Posterior cingulate gyrus (tissue), 11 donors: ENCODE measurements at regions not wholly inside any gene's neighbourhood (a gene's known extent, or its start where the extent isn't known, plus 50 kb on each side); places are given as distances from the start of the nearest gene placed in this dataset.

Source experiments
- DNase-seq, 10 donors: peaks; one replicate each; pipeline versions ENCODE4 v3.0.0 to v3.0.0-alpha.2; 2020 to 2021; ENCODE audit warnings: mixed read lengths in 3 of 10
- intact Hi-C: fragments of 100-400 bp; cut with DNase I; formaldehyde crosslinking; loops from one replicate; pipeline ENCODE4 v1.15.1; 2023

GRCh38 chr6:91645811-91646210 is 1058.9 kb upstream of the MAP3K7 start:
- intact Hi-C loops = no loop called here
- DNase-seq = no peak

DNA sequence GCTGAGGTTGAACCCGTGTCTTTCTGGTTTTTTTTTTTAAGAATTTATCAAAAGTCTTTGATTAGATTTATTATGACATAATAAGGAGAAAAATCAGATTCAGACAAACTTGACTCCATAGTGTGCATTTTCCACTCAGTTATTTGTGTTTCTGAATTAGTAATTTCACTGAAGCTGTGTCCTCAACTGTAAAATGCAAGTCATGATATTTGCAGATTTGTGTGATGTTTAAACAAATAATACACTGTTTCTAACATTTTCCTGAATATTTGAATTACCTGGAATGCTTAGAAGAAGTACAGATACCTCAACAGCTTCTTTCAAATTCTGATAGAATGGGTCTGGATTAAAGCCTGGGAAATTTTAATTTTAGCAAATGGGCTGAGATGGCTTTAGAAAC is 1050.3 kb upstream of the MAP3K7 start:
- DNase-seq = no peak
- intact Hi-C loops = no loop called here

DNA sequence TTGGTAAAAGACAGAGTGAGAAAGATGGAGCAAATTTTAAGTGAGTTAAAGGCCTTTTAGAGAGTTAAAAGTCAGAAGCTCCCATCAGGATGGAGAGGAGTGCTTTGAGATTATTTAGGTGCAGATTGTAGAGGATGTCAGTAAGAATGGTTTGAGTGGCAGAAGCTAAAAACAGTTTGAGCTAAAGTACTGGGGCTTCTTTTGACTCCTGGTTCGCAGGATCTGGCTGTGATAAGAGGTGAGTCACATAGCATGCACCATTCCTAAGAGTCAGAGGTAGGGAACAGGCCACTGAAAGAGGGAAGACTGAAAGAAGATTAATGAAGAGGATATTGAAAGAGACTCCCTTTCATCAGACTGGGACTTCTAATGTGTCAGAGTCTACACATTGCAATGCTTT is 1047.9 kb upstream of the MAP3K7 start:
- DNase-seq = no peak
- intact Hi-C loops = no loop called here

GRCh38 chr6:91633374-91634111 is 1046.7 kb upstream of the MAP3K7 start:
- no peak for DNase-seq
- intact Hi-C loops = no loop called here

GRCh38 chr6:91632308-91632707 is 1045.4 kb upstream of the MAP3K7 start:
- intact Hi-C loops = no loop called here
- DNase-seq = no peak

DNA sequence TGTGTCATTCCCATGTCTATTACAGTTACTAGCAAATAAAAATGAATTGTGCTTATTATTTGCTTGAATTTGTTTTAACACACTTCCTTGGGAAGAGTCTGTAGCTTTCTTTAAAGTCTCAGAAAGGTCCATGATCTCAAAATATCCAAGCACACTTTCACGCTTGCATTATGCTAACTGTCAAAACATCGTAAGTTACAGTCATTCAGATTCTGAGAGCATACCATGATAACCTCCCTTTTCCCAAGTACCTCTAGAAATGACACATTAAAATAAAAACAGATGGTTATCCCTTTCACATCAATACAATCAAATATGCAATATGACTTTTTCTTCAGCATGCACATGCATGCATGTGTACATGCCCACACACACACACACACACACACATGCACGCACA is 1044.4 kb upstream of the MAP3K7 start:
- DNase-seq = no peak
- intact Hi-C loops = no loop called here

DNA sequence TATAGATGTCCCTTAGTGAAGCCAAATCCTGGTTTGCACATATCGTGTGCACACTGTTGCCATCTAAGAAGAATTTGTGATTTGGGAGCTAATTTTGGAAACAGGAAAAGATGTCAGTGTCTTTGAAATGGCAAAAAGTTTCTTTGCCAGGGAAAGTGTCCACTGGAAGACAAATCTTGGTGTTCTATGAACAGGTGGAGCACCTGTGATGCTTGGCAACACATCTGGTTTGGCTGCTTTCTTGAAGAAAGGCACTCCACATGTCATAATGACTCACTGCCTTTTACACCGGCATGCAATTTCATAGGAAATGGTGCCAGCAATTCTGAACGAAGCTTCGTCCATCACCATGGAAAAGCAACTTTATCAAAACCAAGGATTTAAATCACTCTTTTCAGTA is 1040.0 kb upstream of the MAP3K7 start:
- intact Hi-C loops = no loop called here
- DNase-seq = no peak

DNA sequence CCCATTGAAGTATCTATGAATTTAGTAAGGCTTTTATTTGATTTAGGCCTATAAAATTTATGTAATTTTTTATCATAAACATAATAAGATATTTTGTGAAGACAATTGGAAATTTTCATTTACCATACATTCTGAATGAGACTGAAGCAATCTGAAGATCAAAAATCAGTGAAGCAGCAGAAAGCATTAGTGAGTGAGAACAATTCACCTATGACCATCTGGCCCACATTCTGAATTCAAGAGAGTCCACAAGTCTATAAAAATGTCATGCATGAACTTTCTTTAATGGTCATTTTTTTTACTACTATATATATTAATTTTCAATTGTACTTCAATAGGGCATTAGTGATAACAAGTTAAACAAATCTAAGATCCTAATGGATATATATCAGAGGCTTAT is 1026.6 kb upstream of the MAP3K7 start:
- no peak for DNase-seq
- intact Hi-C loops = no loop called here

GRCh38 chr6:91611190-91611589 is 1024.3 kb upstream of the MAP3K7 start:
- intact Hi-C loops = no loop called here
- DNase-seq = no peak

DNA sequence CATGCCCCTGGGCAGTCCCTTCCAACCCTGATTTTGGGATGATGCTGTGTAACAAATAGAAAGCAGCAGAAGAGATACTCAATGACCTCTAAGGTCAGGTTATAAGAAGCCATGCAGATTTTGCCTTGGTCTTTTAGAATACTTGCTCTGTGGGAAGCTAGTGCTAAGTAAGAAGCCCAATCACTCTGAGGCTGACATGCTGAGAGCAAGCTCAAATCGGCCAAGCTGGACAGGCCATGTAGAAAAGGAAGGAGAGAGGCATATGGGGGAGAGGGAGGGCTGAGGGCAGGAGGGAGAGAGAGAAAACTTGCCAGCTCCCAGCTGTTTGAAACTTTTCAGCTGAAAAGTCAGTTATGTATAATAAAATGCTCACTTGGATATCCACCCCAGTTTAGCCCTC is 1021.6 kb upstream of the MAP3K7 start:
- intact Hi-C loops = no loop called here
- DNase-seq = peak in 1 of 10 donors; percentile 37

GRCh38 chr6:91606148-91606901 is 1019.5 kb upstream of the MAP3K7 start:
- intact Hi-C loops = no loop called here
- DNase-seq = no peak

GRCh38 chr6:91600561-91600960 is 1013.7 kb upstream of the MAP3K7 start:
- DNase-seq = no peak
- intact Hi-C loops = no loop called here

- DNase-seq = peak in 1 of 10 donors; percentile 43
- intact Hi-C loops = no loop called here
Observed at GRCh38 chr6:91590191-91590590, 1003.3 kb upstream of the MAP3K7 start.

GRCh38 chr6:91580635-91581034 is 993.8 kb upstream of the MAP3K7 start:
- intact Hi-C loops = no loop called here
- DNase-seq = no peak

DNA sequence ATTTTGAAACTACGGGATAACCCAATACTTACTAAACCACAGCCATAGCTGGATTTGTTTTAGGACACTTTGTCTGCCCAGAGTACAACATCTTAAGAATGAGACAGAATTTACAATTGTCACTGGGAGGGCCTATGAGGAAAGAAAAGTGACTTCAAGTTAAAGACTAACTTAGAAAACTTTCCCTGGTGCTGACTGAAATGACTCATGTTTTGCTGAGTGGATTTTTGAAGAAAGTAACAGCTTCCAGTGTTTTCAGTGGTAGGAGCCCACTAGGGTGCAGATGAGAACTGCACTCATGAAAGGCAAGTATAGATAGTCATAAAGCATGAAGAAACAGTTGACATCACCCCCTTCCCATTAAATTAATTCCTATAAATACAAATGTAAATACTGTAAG is 988.2 kb upstream of the MAP3K7 start:
- no peak for DNase-seq
- intact Hi-C loops = no loop called here

GRCh38 chr6:91573826-91574416 is 987.0 kb upstream of the MAP3K7 start:
- no peak for DNase-seq
- intact Hi-C loops = no loop called here

- DNase-seq = no peak
- intact Hi-C loops = no loop called here
Observed at GRCh38 chr6:91572878-91573277, 986.0 kb upstream of the MAP3K7 start.

- intact Hi-C loops = no loop called here
- DNase-seq = no peak
Observed at GRCh38 chr6:91569071-91569470, 982.2 kb upstream of the MAP3K7 start.

GRCh38 chr6:91566467-91566866 is 979.6 kb upstream of the MAP3K7 start:
- no peak for DNase-seq
- intact Hi-C loops = no loop called here

GRCh38 chr6:91565207-91565606 is 978.3 kb upstream of the MAP3K7 start:
- intact Hi-C loops = no loop called here
- DNase-seq = no peak

DNA sequence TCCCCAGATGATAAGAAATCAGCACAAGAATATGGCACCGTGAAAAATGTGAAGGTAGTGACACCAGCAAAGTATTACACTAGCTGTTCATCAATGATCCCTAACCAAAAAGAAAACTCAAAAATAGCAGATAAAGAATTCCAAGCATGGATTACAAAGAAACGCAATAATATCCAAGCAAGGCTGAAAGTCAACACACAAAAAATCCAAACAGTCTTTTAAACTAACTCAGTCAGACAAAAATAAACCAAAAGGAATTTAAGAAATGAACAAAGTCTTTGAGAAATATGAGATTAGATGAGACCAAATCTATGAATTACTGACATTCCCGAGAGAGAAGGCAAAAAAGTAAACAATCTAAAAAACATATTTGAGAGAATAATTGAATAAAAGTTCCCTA is 976.1 kb upstream of the MAP3K7 start:
- DNase-seq = no peak
- intact Hi-C loops = no loop called here

DNA sequence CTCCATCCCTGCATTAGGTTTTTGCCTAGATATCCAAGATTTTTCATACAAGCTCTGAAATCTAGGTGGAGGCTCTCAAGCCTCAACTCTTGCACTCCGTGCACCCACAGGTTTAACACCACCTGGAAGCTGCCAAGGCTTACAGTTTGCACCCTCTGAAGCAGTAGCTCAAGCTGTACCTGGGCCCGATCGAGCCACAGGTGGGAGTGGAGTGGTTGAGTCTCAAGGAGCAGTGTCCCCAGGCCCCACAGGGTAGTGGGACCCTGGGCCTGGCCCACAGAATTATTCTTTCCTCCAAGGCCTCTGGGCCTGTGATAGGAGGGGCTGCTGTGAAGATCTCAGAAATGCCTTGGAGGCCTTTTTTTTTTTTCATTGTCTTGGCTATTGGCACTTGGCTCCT is 973.5 kb upstream of the MAP3K7 start:
- no peak for DNase-seq
- intact Hi-C loops = no loop called here
